Upper lobe of left lung (tissue), 6 donors: ENCODE measurements at regions not wholly inside any gene's neighbourhood (a gene's known extent, or its start where the extent isn't known, plus 50 kb on each side); places are given as distances from the start of the nearest gene placed in this dataset.

ENCODE experiments used
- ATAC-seq, 2 donors: fragments of 200-7000 bp; cut with Tn5 transposase; one replicate each; pipeline ENCODE4 v1.9.1; 2022; ENCODE audit warnings: mild to moderate bottlenecking in 2 of 2, moderate library complexity in 2 of 2; ENCODE audit not compliant: low FRiP score in 2 of 2
- DNase-seq, 2 donors: peaks; one replicate each; pipeline ENCODE4 v3.0.0-alpha.2; 2019 to 2020
- H3K27ac ChIP-seq, 4 donors: fragments of 200-600 bp; sonication (generic); one replicate each; pipeline ENCODE4 v1.5.1; 2016 to 2019
- H3K27me3 ChIP-seq, 4 donors: fragments of 200-600 bp; sonication (generic); one replicate each; pipeline ENCODE4 v1.5.1; 2017 to 2019
- H3K36me3 ChIP-seq, 4 donors: fragments of 200-600 bp; sonication (generic); one replicate each; pipeline ENCODE4 v1.5.1; 2016 to 2019
- H3K4me1 ChIP-seq, 4 donors: fragments of 200-600 bp; sonication (generic); one replicate each; pipeline ENCODE4 v1.5.1; 2018 to 2019
- H3K4me3 ChIP-seq, 4 donors: fragments of 200-600 bp; sonication (generic); one replicate each; pipeline ENCODE4 v1.5.1; 2017 to 2019; ENCODE audit warnings: mild to moderate bottlenecking in 2 of 4, moderate library complexity in 1 of 4
- H3K9me3 ChIP-seq, 4 donors: fragments of 200-600 bp; sonication (generic); one replicate each; pipeline ENCODE4 v1.5.1; 2018 to 2019
- EP300 ChIP-seq, 4 donors: sonication (generic); formaldehyde crosslinking; IDR thresholded peaks; one replicate each; pipeline ENCODE4 v1.5.1; 2017; ENCODE audit warnings: antibody characterized with exemption in 4 of 4, control low read depth in 2 of 4
- POLR2A ChIP-seq, 4 donors: fragments of 450-650 bp; IDR thresholded peaks; one replicate each; pipeline ENCODE4 v1.5.1; 2016 to 2017; ENCODE audit warnings: antibody characterized with exemption in 4 of 4, mild to moderate bottlenecking in 2 of 4
- POLR2AphosphoS5 ChIP-seq, 2 donors: sonication (generic); formaldehyde crosslinking; IDR thresholded peaks; one replicate each; pipeline ENCODE4 v1.5.1; 2017; ENCODE audit warnings: antibody characterized with exemption in 2 of 2
- WGBS, 2 donors: methylation state at CpG; one replicate each; pipeline ENCODE4 v1.1.5; 2017 to 2018; 5-methylcytosine and 5-hydroxymethylcytosine counted together
- TF ChIP-seq, protein P1 (sequence below), 6 experiments: fragments of 450-650 bp in 4 of 6; fragments of 200-600 bp in 2 of 6; sonication (generic) in 2 of 6; IDR thresholded peaks; one replicate each; pipeline ENCODE4 v1.5.1; 2016 to 2019; ENCODE audit warnings: antibody characterized with exemption in 6 of 6
- donor health status: DM: no; HTN: no; CAD: no; lungs with moderate emphysema.
- donor health status: DM: no; HTN: yes; CAD: no; lungs with severe emphysema.

DNA sequence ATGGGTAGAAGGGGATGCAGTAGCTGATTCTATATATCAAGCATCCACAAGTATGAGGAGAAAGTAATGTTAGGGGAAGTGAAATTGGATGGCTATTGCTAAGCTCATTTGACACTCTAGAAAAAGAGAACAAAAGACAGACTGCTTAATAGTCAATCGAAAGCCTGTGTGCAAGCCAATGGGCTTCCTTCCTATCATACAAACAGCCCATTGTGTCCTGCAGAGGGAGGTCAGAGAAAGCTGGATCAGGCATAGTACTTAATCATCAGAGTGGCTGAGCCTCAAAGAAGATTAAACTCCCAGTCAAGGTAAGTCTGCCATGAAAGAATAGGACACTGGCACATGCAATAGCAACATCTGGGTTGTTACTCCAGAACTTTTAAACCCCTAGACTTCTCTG lies 50.9 kb upstream of the PGR start:
- DNase-seq: no peak
- TF ChIP-seq, protein P1, sequence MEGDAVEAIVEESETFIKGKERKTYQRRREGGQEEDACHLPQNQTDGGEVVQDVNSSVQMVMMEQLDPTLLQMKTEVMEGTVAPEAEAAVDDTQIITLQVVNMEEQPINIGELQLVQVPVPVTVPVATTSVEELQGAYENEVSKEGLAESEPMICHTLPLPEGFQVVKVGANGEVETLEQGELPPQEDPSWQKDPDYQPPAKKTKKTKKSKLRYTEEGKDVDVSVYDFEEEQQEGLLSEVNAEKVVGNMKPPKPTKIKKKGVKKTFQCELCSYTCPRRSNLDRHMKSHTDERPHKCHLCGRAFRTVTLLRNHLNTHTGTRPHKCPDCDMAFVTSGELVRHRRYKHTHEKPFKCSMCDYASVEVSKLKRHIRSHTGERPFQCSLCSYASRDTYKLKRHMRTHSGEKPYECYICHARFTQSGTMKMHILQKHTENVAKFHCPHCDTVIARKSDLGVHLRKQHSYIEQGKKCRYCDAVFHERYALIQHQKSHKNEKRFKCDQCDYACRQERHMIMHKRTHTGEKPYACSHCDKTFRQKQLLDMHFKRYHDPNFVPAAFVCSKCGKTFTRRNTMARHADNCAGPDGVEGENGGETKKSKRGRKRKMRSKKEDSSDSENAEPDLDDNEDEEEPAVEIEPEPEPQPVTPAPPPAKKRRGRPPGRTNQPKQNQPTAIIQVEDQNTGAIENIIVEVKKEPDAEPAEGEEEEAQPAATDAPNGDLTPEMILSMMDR (IDR thresholded peaks at IDR 0.05): no peak
- TF ChIP-seq POLR2A (IDR thresholded peaks at IDR 0.05): no peak
- no peak for TF ChIP-seq POLR2AphosphoS5 (IDR thresholded peaks at IDR 0.05)
- TF ChIP-seq EP300 (IDR thresholded peaks at IDR 0.05): no peak
- H3K4me1 ChIP-seq: no peaks in the 10 kb centered on the region
- no peaks in the 10 kb centered on the region for H3K36me3 ChIP-seq
- H3K27ac ChIP-seq: no peak overlapping the region
- no peak overlapping the region for H3K4me3 ChIP-seq
- whole genome bisulfite sequencing, 2 donors: 66 to 67% methylated on average over 1 of the region's 1 CpG
- no peaks in the 10 kb centered on the region for H3K9me3 ChIP-seq
- no peaks in the 10 kb centered on the region for H3K27me3 ChIP-seq
- no peak for ATAC-seq
